Keratinocyte (primary cell): ENCODE measurements at regions not wholly inside any gene's neighbourhood (a gene's known extent, or its start where the extent isn't known, plus 50 kb on each side); places are given as distances from the start of the nearest gene placed in this dataset.

ENCODE experiments used
- EZH2 ChIP-seq: IDR thresholded peaks from one replicate; pipeline ENCODE4 v1.6.1; 2012; ENCODE audit warnings: inconsistent platforms, mild to moderate bottlenecking, low read length, moderate library complexity
- TF ChIP-seq, protein P1 (sequence below), 3 experiments: IDR thresholded peaks in 1 of 3; conservative IDR thresholded peaks in 1 of 3; optimal IDR thresholded peaks in 1 of 3; 2 replicates in 2 of 3; 3 replicates in 1 of 3; pipeline versions ENCODE3 to v1.5.1; 2011; ENCODE audit warnings: low read length in 3 of 3, mild to moderate bottlenecking in 3 of 3, moderate library complexity in 2 of 3, control low read depth in 1 of 3, inconsistent platforms in 1 of 3; ENCODE audit not compliant: insufficient read depth in 2 of 3; ENCODE audit errors: extremely low read depth in 1 of 3

DNA sequence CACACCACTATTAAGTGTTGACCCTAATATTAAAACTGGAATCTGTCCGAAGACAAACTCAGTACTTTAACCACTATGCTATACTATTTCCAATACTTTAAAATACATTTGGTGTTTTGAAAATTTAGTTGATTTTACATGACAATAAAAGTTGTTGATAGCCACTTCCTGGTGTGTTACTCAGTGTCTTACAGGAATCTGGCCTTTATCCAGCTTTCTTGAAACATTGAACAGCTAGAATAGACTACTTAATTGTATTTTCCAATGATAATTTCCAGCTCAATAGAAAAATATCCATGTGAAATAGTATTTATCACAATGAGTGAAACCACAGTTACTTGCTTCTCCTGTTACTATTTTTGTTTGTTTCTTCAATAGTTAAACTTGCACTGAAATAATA, 369.6 kb upstream of the ADGRL4 start:
- TF ChIP-seq, protein P1, sequence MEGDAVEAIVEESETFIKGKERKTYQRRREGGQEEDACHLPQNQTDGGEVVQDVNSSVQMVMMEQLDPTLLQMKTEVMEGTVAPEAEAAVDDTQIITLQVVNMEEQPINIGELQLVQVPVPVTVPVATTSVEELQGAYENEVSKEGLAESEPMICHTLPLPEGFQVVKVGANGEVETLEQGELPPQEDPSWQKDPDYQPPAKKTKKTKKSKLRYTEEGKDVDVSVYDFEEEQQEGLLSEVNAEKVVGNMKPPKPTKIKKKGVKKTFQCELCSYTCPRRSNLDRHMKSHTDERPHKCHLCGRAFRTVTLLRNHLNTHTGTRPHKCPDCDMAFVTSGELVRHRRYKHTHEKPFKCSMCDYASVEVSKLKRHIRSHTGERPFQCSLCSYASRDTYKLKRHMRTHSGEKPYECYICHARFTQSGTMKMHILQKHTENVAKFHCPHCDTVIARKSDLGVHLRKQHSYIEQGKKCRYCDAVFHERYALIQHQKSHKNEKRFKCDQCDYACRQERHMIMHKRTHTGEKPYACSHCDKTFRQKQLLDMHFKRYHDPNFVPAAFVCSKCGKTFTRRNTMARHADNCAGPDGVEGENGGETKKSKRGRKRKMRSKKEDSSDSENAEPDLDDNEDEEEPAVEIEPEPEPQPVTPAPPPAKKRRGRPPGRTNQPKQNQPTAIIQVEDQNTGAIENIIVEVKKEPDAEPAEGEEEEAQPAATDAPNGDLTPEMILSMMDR (optimal IDR thresholded peaks at IDR 0.05 in 1 of 3, IDR thresholded peaks at IDR 0.05 in 1 of 3, conservative IDR thresholded peaks at IDR 0.05 in 1 of 3; ENCODE audit: extremely low read depth in 1 of 3, insufficient read depth in 2 of 3, low read length in 3 of 3): no peak
- no peak for TF ChIP-seq EZH2
